Activated CD4-positive, alpha-beta T cell treated with anti-CD3 and anti-CD28 coated beads for 48 hours (primary cell): ENCODE measurements at regions not wholly inside any gene's neighbourhood (a gene's known extent, or its start where the extent isn't known, plus 50 kb on each side); places are given as distances from the start of the nearest gene placed in this dataset.

ENCODE experiments used
- DNase-seq: peaks from one replicate; pipeline ENCODE4 v3.0.0-alpha.2; 2020

GRCh38 chr6:141026504-141026903, 1106.2 kb upstream of the GJE1 start:
- no peak for DNase-seq

GRCh38 chr6:141024526-141024925, 1108.2 kb upstream of the GJE1 start:
- no peak for DNase-seq

- no peak for DNase-seq
Observed at GRCh38 chr6:141017941-141018340, 1114.8 kb upstream of the GJE1 start.

- DNase-seq: no peak
Observed at GRCh38 chr6:141000917-141001316, 1131.8 kb upstream of the GJE1 start.

- no peak for DNase-seq
Observed at GRCh38 chr6:140993515-140993914, 1139.2 kb upstream of the GJE1 start.

GRCh38 chr6:140992678-140993077, 1140.0 kb upstream of the GJE1 start:
- no peak for DNase-seq

- no peak for DNase-seq
Observed at GRCh38 chr6:140988780-140989179, 1143.9 kb upstream of the GJE1 start.

GRCh38 chr6:140987364-140988155, 1145.2 kb upstream of the GJE1 start:
- no peak for DNase-seq

- no peak for DNase-seq
Observed at GRCh38 chr6:140985679-140986275, 1146.9 kb upstream of the GJE1 start.

GRCh38 chr6:140980265-140980887, 1152.3 kb upstream of the GJE1 start:
- DNase-seq: no peak

- no peak for DNase-seq
Observed at GRCh38 chr6:140979642-140980091, 1153.1 kb upstream of the GJE1 start.

GRCh38 chr6:140977403-140977802, 1155.3 kb upstream of the GJE1 start:
- no peak for DNase-seq

GRCh38 chr6:140976806-140977205, 1155.9 kb upstream of the GJE1 start:
- DNase-seq: no peak

- no peak for DNase-seq
Observed at GRCh38 chr6:140970485-140970884, 1162.2 kb upstream of the GJE1 start.

- DNase-seq: no peak
Observed at GRCh38 chr6:140968062-140968461, 1164.7 kb upstream of the GJE1 start.

- DNase-seq: no peak
Observed at GRCh38 chr6:140966676-140967075, 1166.0 kb upstream of the GJE1 start.

GRCh38 chr6:140960566-140960965, 1172.2 kb upstream of the GJE1 start:
- DNase-seq: no peak

- DNase-seq: no peak
Observed at GRCh38 chr6:140957386-140957785, 1175.3 kb upstream of the GJE1 start.

GRCh38 chr6:140956571-140957369, 1176.0 kb upstream of the GJE1 start:
- DNase-seq: no peak

- no peak for DNase-seq
Observed at GRCh38 chr6:140940251-140940925, 1192.3 kb upstream of the GJE1 start.

- DNase-seq: no peak
Observed at GRCh38 chr6:140932909-140933308, 1199.8 kb upstream of the GJE1 start.

- DNase-seq: no peak
Observed at GRCh38 chr6:140931581-140931980, 1201.1 kb upstream of the GJE1 start.

- DNase-seq: no peak
Observed at GRCh38 chr6:140929121-140929520, 1203.6 kb upstream of the GJE1 start.
